Natural killer cell (primary cell): ENCODE measurements at regions not wholly inside any gene's neighbourhood (a gene's known extent, or its start where the extent isn't known, plus 50 kb on each side); places are given as distances from the start of the nearest gene placed in this dataset.
"Not testable (repeated sequence)": the region's sequence is repeated elsewhere in the genome, so short reads cannot be mapped to it uniquely, and the experiment has no call there.

Experiments
- ATAC-seq, 3 donors: fragments of 150-1000 bp in 2 of 3; fragments of 200-7000 bp in 1 of 3; cut with Tn5 transposase; 1 replicate in 1 of 3; 2 replicates in 2 of 3; pipeline ENCODE4 v1.10.0; 2021; ENCODE audit warnings: mild to moderate bottlenecking in 2 of 3, moderate library complexity in 2 of 3
- DNase-seq, 2 donors: peaks; one replicate each; pipeline versions ENCODE4 v3.0.0 to v3.0.0-alpha.2; 2013 to 2021; ENCODE audit warnings: mixed read lengths in 1 of 2
- H3K27ac ChIP-seq: one replicate; pipeline ENCODE4 v1.5.1; 2013; ENCODE audit warnings: mild to moderate bottlenecking, low read length
- H3K27me3 ChIP-seq: one replicate; pipeline ENCODE4 v1.6.1; 2013; ENCODE audit warnings: low read length; ENCODE audit not compliant: control insufficient read depth, insufficient read depth
- H3K36me3 ChIP-seq: one replicate; pipeline ENCODE4 v1.6.1; 2013; ENCODE audit warnings: low read length; ENCODE audit not compliant: control insufficient read depth, insufficient read depth
- H3K4me1 ChIP-seq: one replicate; pipeline ENCODE4 v1.6.1; 2013; ENCODE audit warnings: low read length; ENCODE audit not compliant: control insufficient read depth, insufficient read depth
- H3K4me3 ChIP-seq: one replicate; pipeline ENCODE4 v1.5.1; 2013; ENCODE audit warnings: low read length
- H3K9me3 ChIP-seq: one replicate; pipeline ENCODE4 v1.6.1; 2013; ENCODE audit warnings: low read length; ENCODE audit not compliant: control insufficient read depth, insufficient read depth
- H3K27ac Mint-ChIP-seq, 2 donors: one replicate each; pipeline ENCODE4 v1.8.0; 2022; ENCODE audit warnings: mild to moderate bottlenecking in 2 of 2, mixed read lengths in 2 of 2, moderate library complexity in 1 of 2
- H3K27me3 Mint-ChIP-seq, 2 donors: one replicate each; pipeline ENCODE4 v1.8.0; 2022; ENCODE audit warnings: low read depth in 2 of 2, mixed read lengths in 2 of 2
- H3K36me3 Mint-ChIP-seq: one replicate; pipeline ENCODE4 v1.8.0; 2022; ENCODE audit warnings: mixed read lengths
- H3K4me1 Mint-ChIP-seq, 2 donors: one replicate each; pipeline ENCODE4 v1.8.0; 2022; ENCODE audit warnings: mixed read lengths in 2 of 2
- H3K4me3 Mint-ChIP-seq: one replicate; pipeline ENCODE4 v1.8.0; 2022; ENCODE audit warnings: mild to moderate bottlenecking, moderate library complexity, mixed read lengths
- H3K9me3 Mint-ChIP-seq, 2 donors: one replicate each; pipeline ENCODE4 v1.8.0; 2022; ENCODE audit warnings: mixed read lengths in 2 of 2
- WGBS: methylation state at CpG from one replicate; pipeline ENCODE4 v1.1.7; 2013; ENCODE audit warnings: missing lambda C conversion rate; ENCODE audit not compliant: insufficient coverage; 5-methylcytosine and 5-hydroxymethylcytosine counted together
- intact Hi-C: fragments of 100-400 bp; cut with micrococcal nuclease; formaldehyde crosslinking; loops from one replicate; pipeline ENCODE4 v1.14.2; 2022
- TF ChIP-seq, protein P1 (sequence below): fragments of 200-600 bp; IDR thresholded peaks from one replicate; pipeline ENCODE4 v1.8.0; 2022; ENCODE audit warnings: antibody characterized with exemption

DNA sequence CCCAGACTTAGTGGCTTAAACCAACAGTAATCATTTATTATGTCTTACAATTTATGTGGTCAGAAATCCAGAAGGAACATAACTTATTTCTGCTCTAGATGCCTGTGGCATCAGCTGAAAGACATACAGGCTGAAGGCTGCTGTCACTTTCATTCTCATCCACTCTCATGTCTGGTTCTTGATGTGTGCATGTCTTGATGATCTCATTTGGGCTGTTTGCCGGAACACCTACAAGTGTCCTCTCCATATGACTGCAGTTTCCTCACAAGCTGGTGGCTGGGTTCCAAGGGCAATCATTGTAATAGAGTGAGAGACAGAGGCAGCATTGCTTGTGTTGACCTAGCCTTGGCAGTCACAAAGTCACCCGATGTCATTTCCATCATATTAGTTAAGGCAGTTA lies 1375.9 kb upstream of the RAG2 start:
- Histone ChIP-seq H3K4me3 (no peak overlapping the region), H3K36me3 (no peaks in the 10 kb centered on the region), H3K9me3 (no peaks in the 10 kb centered on the region), H3K4me1 (no peaks in the 10 kb centered on the region), H3K27me3 (no peaks in the 10 kb centered on the region), H3K27ac (no peak overlapping the region)
- Mint-ChIP-seq H3K4me3 (no peak overlapping the region), H3K4me1 (no peaks in the 10 kb centered on the region), H3K27ac (no peak overlapping the region), H3K9me3 (no peaks in the 10 kb centered on the region), H3K36me3 (no peaks in the 10 kb centered on the region), H3K27me3 (no peaks in the 10 kb centered on the region)
- DNase-seq (no peak), ATAC-seq (no peak)
- intact Hi-C loops, result no loop called here
- WGBS, result 100% methylated on average over 1 of the region's 2 CpGs
- TF ChIP-seq, protein P1, sequence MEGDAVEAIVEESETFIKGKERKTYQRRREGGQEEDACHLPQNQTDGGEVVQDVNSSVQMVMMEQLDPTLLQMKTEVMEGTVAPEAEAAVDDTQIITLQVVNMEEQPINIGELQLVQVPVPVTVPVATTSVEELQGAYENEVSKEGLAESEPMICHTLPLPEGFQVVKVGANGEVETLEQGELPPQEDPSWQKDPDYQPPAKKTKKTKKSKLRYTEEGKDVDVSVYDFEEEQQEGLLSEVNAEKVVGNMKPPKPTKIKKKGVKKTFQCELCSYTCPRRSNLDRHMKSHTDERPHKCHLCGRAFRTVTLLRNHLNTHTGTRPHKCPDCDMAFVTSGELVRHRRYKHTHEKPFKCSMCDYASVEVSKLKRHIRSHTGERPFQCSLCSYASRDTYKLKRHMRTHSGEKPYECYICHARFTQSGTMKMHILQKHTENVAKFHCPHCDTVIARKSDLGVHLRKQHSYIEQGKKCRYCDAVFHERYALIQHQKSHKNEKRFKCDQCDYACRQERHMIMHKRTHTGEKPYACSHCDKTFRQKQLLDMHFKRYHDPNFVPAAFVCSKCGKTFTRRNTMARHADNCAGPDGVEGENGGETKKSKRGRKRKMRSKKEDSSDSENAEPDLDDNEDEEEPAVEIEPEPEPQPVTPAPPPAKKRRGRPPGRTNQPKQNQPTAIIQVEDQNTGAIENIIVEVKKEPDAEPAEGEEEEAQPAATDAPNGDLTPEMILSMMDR, result no peak

DNA sequence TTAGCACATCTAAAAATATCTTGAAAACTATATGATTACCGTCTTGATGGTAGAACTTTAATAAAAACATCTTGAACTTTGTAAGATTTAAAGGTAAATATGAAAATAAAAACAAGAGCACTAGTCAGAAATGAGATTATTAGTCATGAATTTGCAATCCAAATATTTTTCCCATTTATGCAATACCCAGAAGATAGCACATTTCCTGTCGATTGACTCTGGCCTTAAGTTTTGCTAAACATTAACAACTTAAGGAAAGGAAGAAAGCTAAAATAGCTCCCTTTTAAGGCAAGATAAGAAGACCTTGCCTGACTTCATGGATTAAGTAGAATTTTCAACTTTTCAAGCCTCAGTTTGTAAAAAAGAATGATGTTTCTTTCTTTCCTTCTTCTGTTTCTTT lies 1374.7 kb upstream of the RAG2 start:
- 100% methylated on average over 1 of the region's 2 CpGs for WGBS
- Mint-ChIP-seq H3K27ac (no peak overlapping the region), H3K9me3 (no peaks in the 10 kb centered on the region), H3K27me3 (no peaks in the 10 kb centered on the region), H3K36me3 (no peaks in the 10 kb centered on the region), H3K4me1 (no peaks in the 10 kb centered on the region), H3K4me3 (no peak overlapping the region)
- Histone ChIP-seq H3K27me3 (no peaks in the 10 kb centered on the region), H3K27ac (no peak overlapping the region), H3K4me3 (no peak overlapping the region), H3K36me3 (no peaks in the 10 kb centered on the region), H3K9me3 (peaks cover 2% of the 10 kb centered on the region), H3K4me1 (no peaks in the 10 kb centered on the region)
- ATAC-seq (no peak), DNase-seq (no peak)
- TF ChIP-seq, protein P1, result no peak
- intact Hi-C loops, result no loop called here

DNA sequence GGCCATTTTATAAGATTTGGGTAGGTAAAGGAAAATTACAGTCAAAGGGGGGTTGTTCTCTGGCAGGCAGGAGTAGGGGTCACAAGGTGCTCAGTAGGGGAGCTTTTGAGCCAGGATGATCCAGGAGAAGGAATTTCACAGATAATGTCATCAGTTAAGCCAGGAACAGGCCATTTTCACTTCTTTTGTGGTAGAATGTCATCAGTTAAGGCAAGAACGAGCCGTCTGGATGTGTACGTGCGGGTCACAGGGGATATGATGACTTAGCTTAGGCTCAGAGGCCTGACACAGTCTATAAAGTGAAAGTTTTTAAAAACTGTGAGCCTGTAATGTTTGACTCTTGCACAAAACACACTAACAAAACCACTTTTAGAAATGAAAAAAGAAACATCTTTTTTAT lies 1371.3 kb upstream of the RAG2 start:
- DNase-seq, H3K4me1 ChIP-seq, H3K4me1 Mint-ChIP-seq, H3K4me3 Mint-ChIP-seq, H3K4me3 ChIP-seq, H3K27me3 Mint-ChIP-seq, intact Hi-C loops, H3K27me3 ChIP-seq, H3K36me3 Mint-ChIP-seq, H3K9me3 Mint-ChIP-seq, H3K36me3 ChIP-seq, H3K27ac Mint-ChIP-seq, H3K9me3 ChIP-seq, ATAC-seq, H3K27ac ChIP-seq: not testable (repeated sequence)
- WGBS, result 94% methylated on average over 4 of the region's 4 CpGs

GRCh38 chr11:37968148-37968547 lies 1370.1 kb upstream of the RAG2 start:
- H3K27me3 Mint-ChIP-seq, result no peaks in the 10 kb centered on the region
- no peaks in the 10 kb centered on the region for H3K36me3 ChIP-seq
- H3K4me1 Mint-ChIP-seq, result no peaks in the 10 kb centered on the region
- TF ChIP-seq, protein P1, result no peak
- intact Hi-C loops, result no loop called here
- H3K27ac Mint-ChIP-seq, result no peak overlapping the region
- H3K9me3 ChIP-seq, result peaks cover 4% of the 10 kb centered on the region
- WGBS, result 93% methylated on average over 10 of the region's 10 CpGs
- H3K27me3 ChIP-seq, result no peaks in the 10 kb centered on the region
- ATAC-seq (no peak), DNase-seq (no peak)
- H3K27ac ChIP-seq, result no peak overlapping the region
- H3K4me3 Mint-ChIP-seq, result no peak overlapping the region
- H3K36me3 Mint-ChIP-seq, result peaks cover 6% of the 10 kb centered on the region
- no peak overlapping the region for H3K4me3 ChIP-seq
- no peaks in the 10 kb centered on the region for H3K9me3 Mint-ChIP-seq
- H3K4me1 ChIP-seq, result no peaks in the 10 kb centered on the region
